H1 (cell line): ENCODE measurements at regions not wholly inside any gene's neighbourhood (a gene's known extent, or its start where the extent isn't known, plus 50 kb on each side); places are given as distances from the start of the nearest gene placed in this dataset.

Experiments used
- CTCF ChIA-PET: fragments of 300-600 bp; sonication (Branson Sonifier 250); formaldehyde crosslinking; loops from one replicate; lab custom pipeline; 2021; ENCODE audit not compliant: partially characterized antibody; lab: Charles Lee
- POLR2A ChIA-PET: fragments of 300-600 bp; sonication (Branson Sonifier 250); formaldehyde crosslinking; loops from one replicate; lab custom pipeline; 2021; ENCODE audit warnings: inconsistent platforms; ENCODE audit not compliant: partially characterized antibody; lab: Charles Lee
- DNase-seq, 2 experiments: peaks; one replicate each; pipeline versions ENCODE4 v3.0.0 to v3.0.0-alpha.2; 2010 to 2022; ENCODE audit warnings: low spot score in 2 of 2, low read depth in 1 of 2, mixed read lengths in 1 of 2
- FAIRE-seq: peaks from 2 replicates; lab custom pipeline; 2011; peaks lifted over from hg19 to GRCh38; lab: Jason Lieb, UNC
- H2AFZ ChIP-seq: 2 replicates; pipeline ENCODE4 v1.8.1; 2012; ENCODE audit warnings: low read length, inconsistent platforms
- H2AK5ac ChIP-seq: 2 replicates; pipeline ENCODE4 v1.6.1; 2013; ENCODE audit warnings: low read depth, low read length
- H2BK120ac ChIP-seq: replicated peaks from 2 replicates; pipeline ENCODE3; 2013; ENCODE audit warnings: low read depth, low read length, inconsistent platforms
- H2BK12ac ChIP-seq: 2 replicates; pipeline ENCODE4 v1.6.1; 2013; ENCODE audit warnings: low read depth, low read length
- H2BK15ac ChIP-seq: 2 replicates; pipeline ENCODE4 v1.6.1; 2013; ENCODE audit warnings: low read length
- H2BK20ac ChIP-seq: 2 replicates; pipeline ENCODE4 v1.6.1; 2013; ENCODE audit warnings: low read length
- H2BK5ac ChIP-seq: 2 replicates; pipeline ENCODE4 v1.6.1; 2013; ENCODE audit warnings: low read depth, low read length
- H3K14ac ChIP-seq: 2 replicates; pipeline ENCODE4 v1.6.1; 2013; ENCODE audit warnings: inconsistent platforms; ENCODE audit not compliant: insufficient read length
- H3K18ac ChIP-seq: 2 replicates; pipeline ENCODE4 v1.6.1; 2013; ENCODE audit warnings: low read length; ENCODE audit errors: extremely low read depth
- H3K23ac ChIP-seq: 2 replicates; pipeline ENCODE4 v1.6.1; 2013; ENCODE audit warnings: inconsistent platforms; ENCODE audit not compliant: insufficient read length
- H3K23me2 ChIP-seq: 2 replicates; pipeline ENCODE4 v1.6.1; 2013; ENCODE audit warnings: low read depth, low read length
- H3K27ac ChIP-seq: 2 replicates; pipeline ENCODE4 v1.6.1; 2011; ENCODE audit warnings: low read depth, low read length, inconsistent platforms
- H3K27me3 ChIP-seq, 4 experiments: replicated peaks in 1 of 4; 1 replicate in 1 of 4; 2 replicates in 3 of 4; pipeline versions ENCODE4 v1.6.1 to v1.8.1; 2011 to 2013; ENCODE audit warnings: low read length in 3 of 4, mild to moderate bottlenecking in 3 of 4, inconsistent platforms in 2 of 4, mixed read lengths in 2 of 4, moderate library complexity in 1 of 4; ENCODE audit not compliant: control insufficient read depth in 3 of 4, insufficient read depth in 3 of 4; ENCODE audit errors: extremely low read depth in 1 of 4
- H3K36me3 ChIP-seq, 4 experiments: 2 replicates each; pipeline versions ENCODE4 v1.6.1 to v1.8.1; 2011 to 2013; ENCODE audit warnings: mild to moderate bottlenecking in 4 of 4, low read length in 3 of 4, moderate library complexity in 2 of 4, control low read depth in 1 of 4, inconsistent platforms in 1 of 4; ENCODE audit not compliant: insufficient read depth in 4 of 4, control insufficient read depth in 2 of 4
- H3K4ac ChIP-seq: replicated peaks from 2 replicates; pipeline ENCODE3; 2013; ENCODE audit warnings: low read length, low read depth, mixed read lengths, inconsistent platforms; ENCODE audit not compliant: insufficient read length
- H3K4me1 ChIP-seq, 4 experiments: replicated peaks in 1 of 4; 1 replicate in 1 of 4; 2 replicates in 3 of 4; pipeline versions ENCODE4 v1.6.1 to v1.8.1; 2011 to 2013; ENCODE audit warnings: low read length in 3 of 4, inconsistent platforms in 2 of 4, mixed read lengths in 1 of 4; ENCODE audit not compliant: insufficient read depth in 4 of 4, control insufficient read depth in 3 of 4
- H3K4me2 ChIP-seq, 2 experiments: 2 replicates each; pipeline versions ENCODE4 v1.6.1 to v1.8.1; 2011 to 2013; ENCODE audit warnings: low read depth in 2 of 2, low read length in 2 of 2, control low read depth in 1 of 2, inconsistent platforms in 1 of 2, mild to moderate bottlenecking in 1 of 2; ENCODE audit not compliant: insufficient read depth in 1 of 2
- H3K4me3 ChIP-seq, 4 experiments: fragments of 200-600, 300-600 bp in 1 of 4; sonication (generic), shearing (Covaris generic), sonication (Bioruptor Twin) in 1 of 4; 2 replicates each; pipeline versions ENCODE4 v1.5.1 to v1.8.1; 2011 to 2016; ENCODE audit warnings: low read length in 4 of 4, low read depth in 3 of 4, control low read depth in 2 of 4, inconsistent platforms in 2 of 4, mild to moderate bottlenecking in 2 of 4, mixed read lengths in 1 of 4, moderate library complexity in 1 of 4; ENCODE audit not compliant: insufficient read depth in 2 of 4; ENCODE audit errors: extremely low read depth in 1 of 4
- H3K56ac ChIP-seq: replicated peaks from 2 replicates; pipeline ENCODE3; 2013; ENCODE audit warnings: low read depth, mild to moderate bottlenecking, mixed read lengths, low read length, inconsistent platforms; ENCODE audit not compliant: insufficient read length
- H3K79me1 ChIP-seq: 2 replicates; pipeline ENCODE4 v1.6.1; 2013; ENCODE audit warnings: low read depth, low read length, control low read depth
- H3K79me2 ChIP-seq, 2 experiments: 2 replicates each; pipeline versions ENCODE4 v1.6.1 to v1.8.1; 2012 to 2013; ENCODE audit warnings: low read length in 2 of 2, mild to moderate bottlenecking in 2 of 2, inconsistent platforms in 1 of 2; ENCODE audit not compliant: insufficient read depth in 2 of 2, control insufficient read depth in 1 of 2
- H3K9ac ChIP-seq, 4 experiments: replicated peaks in 1 of 4; 1 replicate in 1 of 4; 2 replicates in 3 of 4; pipeline versions ENCODE4 v1.6.1 to v1.8.1; 2011 to 2013; ENCODE audit warnings: low read depth in 3 of 4, low read length in 3 of 4, control low read depth in 2 of 4, mild to moderate bottlenecking in 2 of 4, moderate library complexity in 2 of 4, inconsistent platforms in 1 of 4; ENCODE audit errors: extremely low read depth in 1 of 4
- H3K9me3 ChIP-seq, 2 experiments: 2 replicates each; pipeline versions ENCODE4 v1.6.1 to v1.8.1; 2012 to 2013; ENCODE audit warnings: mild to moderate bottlenecking in 2 of 2, moderate library complexity in 2 of 2, control low read depth in 1 of 2, inconsistent platforms in 1 of 2, low read depth in 1 of 2, low read length in 1 of 2, mixed read lengths in 1 of 2; ENCODE audit not compliant: insufficient read depth in 2 of 2
- H4K20me1 ChIP-seq, 2 experiments: replicated peaks in 1 of 2; 2 replicates each; pipeline versions ENCODE3 to v1.8.1; 2011 to 2013; ENCODE audit warnings: inconsistent platforms in 2 of 2, low read length in 2 of 2, mild to moderate bottlenecking in 1 of 2; ENCODE audit not compliant: insufficient read depth in 2 of 2, control insufficient read depth in 1 of 2
- H4K5ac ChIP-seq: 2 replicates; pipeline ENCODE4 v1.6.1; 2013; ENCODE audit warnings: low read length, low read depth, mixed read lengths, inconsistent platforms; ENCODE audit not compliant: insufficient read length
- H4K8ac ChIP-seq: 2 replicates; pipeline ENCODE4 v1.8.0; 2013; ENCODE audit warnings: mild to moderate bottlenecking, moderate library complexity, low read length, inconsistent platforms; ENCODE audit not compliant: insufficient read depth; ENCODE audit errors: extremely low read depth
- H4K91ac ChIP-seq: replicated peaks from 2 replicates; pipeline ENCODE3; 2013; ENCODE audit warnings: low read length, mixed read lengths, inconsistent platforms; ENCODE audit not compliant: insufficient read length
- ASH2L ChIP-seq: fragments of 200-600, 300-600 bp; sonication (generic); IDR thresholded peaks from one replicate; pipeline ENCODE4 v1.7.1; 2017; ENCODE audit warnings: low read length
- HDAC2 ChIP-seq, 2 experiments: fragments of 300-600 bp in 1 of 2; sonication (generic) in 1 of 2; IDR thresholded peaks; 2 replicates each; pipeline ENCODE4 v1.6.1; 2011 to 2012; ENCODE audit warnings: low read depth in 2 of 2, low read length in 2 of 2, mild to moderate bottlenecking in 2 of 2, moderate library complexity in 2 of 2, borderline replicate concordance in 1 of 2, inconsistent platforms in 1 of 2
- KDM1A ChIP-seq: fragments of 200-600, 300-600 bp; sonication (generic); IDR thresholded peaks from 2 replicates; pipeline ENCODE4 v1.7.1; 2016; ENCODE audit warnings: mild to moderate bottlenecking, low read length, borderline replicate concordance
- RAD21 ChIP-seq, 2 experiments: IDR thresholded peaks in 1 of 2; conservative IDR thresholded peaks in 1 of 2; 2 replicates each; pipeline ENCODE4 v1.6.1; 2011; ENCODE audit warnings: low read depth in 2 of 2, low read length in 2 of 2, improper control_type of control experiment in 1 of 2, inconsistent platforms in 1 of 2, mild to moderate bottlenecking in 1 of 2, moderate library complexity in 1 of 2
- SIRT6 ChIP-seq: IDR thresholded peaks from one replicate; pipeline ENCODE4 v1.7.1; 2012; ENCODE audit warnings: low read length, inconsistent platforms
- SIX5 ChIP-seq: IDR thresholded peaks from 2 replicates; pipeline ENCODE4 v1.6.1; 2011; ENCODE audit warnings: mild to moderate bottlenecking, low read depth, low read length
- SP1 ChIP-seq: IDR thresholded peaks from 2 replicates; pipeline ENCODE4 v1.6.1; 2011; ENCODE audit warnings: low read depth, low read length
- SP4 ChIP-seq: IDR thresholded peaks from 2 replicates; pipeline ENCODE4 v1.6.1; 2012; ENCODE audit warnings: low read length, inconsistent platforms
- WGBS, 2 experiments: shearing (Covaris generic) in 1 of 2; methylation state at CpG; one replicate each; pipeline versions ENCODE4 v1.1.6 to v1.1.7; 2013 to 2015; ENCODE audit warnings: low lambda C conversion rate in 2 of 2, mixed read lengths in 2 of 2, inconsistent platforms in 1 of 2, low coverage in 1 of 2, missing lambda C conversion rate in 1 of 2; ENCODE audit not compliant: insufficient replicate concordance in 2 of 2, insufficient coverage in 1 of 2, insufficient read length in 1 of 2; ENCODE audit errors: extremely low coverage in 1 of 2, missing lambda C conversion rate in 1 of 2; 5-methylcytosine and 5-hydroxymethylcytosine counted together
- TF ChIP-seq, protein P1 (sequence below): IDR thresholded peaks from 2 replicates; pipeline ENCODE4 v1.6.1; 2012; ENCODE audit warnings: inconsistent platforms
- TF ChIP-seq, protein P2 (sequence below): IDR thresholded peaks from 2 replicates; pipeline ENCODE4 v1.6.1; 2011; ENCODE audit warnings: low read depth, mild to moderate bottlenecking, low read length; ENCODE audit not compliant: insufficient read depth

DNA sequence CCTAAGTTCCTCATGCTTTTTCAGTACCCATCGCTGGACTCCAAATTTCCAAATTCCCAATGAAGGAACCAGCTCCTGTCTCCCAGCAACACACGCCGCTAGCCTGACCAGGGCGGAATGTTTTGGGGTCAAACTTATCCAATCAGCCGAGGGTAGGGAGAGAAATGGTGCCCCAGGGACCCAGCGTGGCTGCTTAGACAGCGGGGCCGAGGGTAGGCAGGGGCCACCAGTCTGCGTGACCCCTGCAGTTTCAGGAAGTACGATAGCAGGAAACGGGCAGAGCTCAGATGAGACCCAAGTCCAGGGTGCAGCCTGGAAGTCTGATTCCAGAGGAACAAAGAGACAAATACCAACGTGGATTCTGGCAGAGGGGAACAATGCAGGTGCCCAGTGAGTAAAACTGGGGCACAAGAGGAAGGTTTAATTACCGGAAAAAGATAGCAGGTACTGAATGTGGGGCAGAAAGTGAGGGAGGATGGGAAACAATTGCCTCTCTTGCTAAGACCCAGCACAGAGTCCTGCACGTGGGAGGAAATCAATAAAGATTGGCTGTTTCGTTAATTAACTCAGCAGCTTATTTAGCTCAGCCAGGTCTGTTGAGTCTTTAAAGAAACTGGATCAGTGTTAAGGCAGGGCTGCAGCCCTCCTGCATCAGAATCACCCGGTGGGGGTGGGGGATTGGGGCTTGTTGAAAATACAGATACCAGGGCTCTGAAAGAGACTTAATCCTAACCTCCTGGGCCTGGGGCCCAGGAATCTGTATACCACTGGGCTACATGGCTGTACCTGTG is 50.4 kb upstream of the NFE2L3 start:
- ChIA-PET CTCF (interaction anchor here (0.7 to 7.3 kb wide), 10 partner anchors 11 to 209 kb away, joined by 3 to 53 read pairs (median 4); no protein-coding TSS in a partner anchor), POLR2A (interaction anchor here (0.7 to 2.8 kb wide), 10 partner anchors 9 to 208 kb away, joined by 3 to 19 read pairs (median 4); partner anchors contain the start of genes CBX3, HNRNPA2B1 and NFE2L3)
- DNase-seq (peak in 1 of 2 experiments; percentile 61), FAIRE-seq (no peak)
- Histone ChIP-seq H3K18ac (peak overlapping the region; percentile 93), H3K9ac (peak overlapping the region in 2 of 4 experiments; percentile 3 to 37; a peak in 3 of 7 replicates), H3K23ac (no peak overlapping the region), H3K4me1 (peaks cover 7 to 16% (median 12%) of the 10 kb centered on the region in 4 experiments), H2AK5ac (no peak overlapping the region), H2BK20ac (peak overlapping the region; percentile 67; the same call in 1 of the 2 replicates), H3K27ac (peak overlapping the region; percentile 53; the same call in 1 of the 2 replicates), H2AFZ (peak overlapping the region; percentile 89), H3K4me3 (peak overlapping the region in 1 of 4 experiments; percentile 7; a peak in 1 of 8 replicates), H2BK15ac (peak overlapping the region; percentile 73; the same call in 1 of the 2 replicates), H2BK120ac (no peak overlapping the region), H4K20me1 (no peaks in the 10 kb centered on the region), H3K79me1 (no peaks in the 10 kb centered on the region), H4K8ac (0 out of 2 replicates have a peak overlapping the region, but pooled peaks have one; percentile 9), H2BK5ac (peak overlapping the region; percentile 84; the same call in 1 of the 2 replicates), H3K36me3 (no peaks in the 10 kb centered on the region), H3K4me2 (peak overlapping the region; percentile 28 to 38; a peak in 3 of 4 replicates), H3K79me2 (no peaks in the 10 kb centered on the region), H3K9me3 (no peaks in the 10 kb centered on the region), H4K91ac (peak overlapping the region; percentile 18), H3K14ac (no peak overlapping the region), H2BK12ac (peak overlapping the region; percentile 97), H3K4ac (no peak overlapping the region), H4K5ac (peak overlapping the region; percentile 14), H3K56ac (no peak overlapping the region), H3K27me3 (no peaks in the 10 kb centered on the region), H3K23me2 (no peaks in the 10 kb centered on the region)
- WGBS, 2 experiments, result 54% methylated on average over 16 of the region's 16 CpGs; no CpG with 5 or more reads in 1 of the 2 experiments
- TF ChIP-seq SIX5 (no peak), ASH2L (peak; percentile 76), SP4 (0 out of 2 replicates have a peak, but pooled peaks have one; percentile 42), KDM1A (no peak), SIRT6 (no peak), SP1 (peak; percentile 57), HDAC2 (IDR thresholded peaks at IDR 0.05; ENCODE audit: borderline replicate concordance in 1 of 2, low read depth in 2 of 2, low read length in 2 of 2) (peak in 1 of 2 experiments; percentile 56; a peak in 1 of 4 replicates), RAD21 (IDR thresholded peaks at IDR 0.05 in 1 of 2, conservative IDR thresholded peaks at IDR 0.05 in 1 of 2; ENCODE audit: low read depth in 2 of 2, low read length in 2 of 2) (0 out of 4 replicates have a peak, but pooled peaks of 1 of the 2 experiments have one; percentile 2)
- TF ChIP-seq, protein P1, sequence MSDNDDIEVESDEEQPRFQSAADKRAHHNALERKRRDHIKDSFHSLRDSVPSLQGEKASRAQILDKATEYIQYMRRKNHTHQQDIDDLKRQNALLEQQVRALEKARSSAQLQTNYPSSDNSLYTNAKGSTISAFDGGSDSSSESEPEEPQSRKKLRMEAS, result peak; percentile 24; the same call in 1 of the 2 replicates
- TF ChIP-seq, protein P2, sequence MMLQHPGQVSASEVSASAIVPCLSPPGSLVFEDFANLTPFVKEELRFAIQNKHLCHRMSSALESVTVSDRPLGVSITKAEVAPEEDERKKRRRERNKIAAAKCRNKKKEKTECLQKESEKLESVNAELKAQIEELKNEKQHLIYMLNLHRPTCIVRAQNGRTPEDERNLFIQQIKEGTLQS, result peak; percentile 71; the same call in 1 of the 2 replicates
